DMS153 treated with DMSO at 0.1 percent for 48 hours (cell line): ENCODE measurements at regions not wholly inside any gene's neighbourhood (a gene's known extent, or its start where the extent isn't known, plus 50 kb on each side); places are given as distances from the start of the nearest gene placed in this dataset.
"Not testable (repeated sequence)": the region's sequence is repeated elsewhere in the genome, so short reads cannot be mapped to it uniquely, and the experiment has no call there.

Source experiments
- DNase-seq: peaks from one replicate; lab custom pipeline; 2025; ENCODE audit not compliant: unreplicated experiment; lab: John Stamatoyannopoulos, UW

DNA sequence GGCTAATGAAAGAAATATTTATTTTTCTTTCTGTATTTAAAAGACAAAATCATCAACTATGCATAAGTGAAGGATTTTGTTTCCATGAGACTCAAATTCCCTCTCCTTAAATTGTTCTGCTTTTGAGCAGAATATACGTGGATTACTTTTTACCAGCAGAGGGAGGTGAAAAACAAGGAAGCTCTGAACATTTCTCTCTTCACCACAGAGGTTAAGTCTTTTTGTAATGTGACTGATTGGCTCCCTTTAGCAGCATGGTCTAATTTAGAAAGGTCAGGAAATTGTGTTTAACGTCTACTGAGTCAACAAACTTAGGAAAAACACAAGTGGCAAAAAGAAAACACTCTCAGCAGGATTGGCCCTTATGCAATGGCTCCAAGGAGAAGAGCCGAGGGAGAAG is 55.1 kb upstream of the F9 start:
- no peak for DNase-seq

DNA sequence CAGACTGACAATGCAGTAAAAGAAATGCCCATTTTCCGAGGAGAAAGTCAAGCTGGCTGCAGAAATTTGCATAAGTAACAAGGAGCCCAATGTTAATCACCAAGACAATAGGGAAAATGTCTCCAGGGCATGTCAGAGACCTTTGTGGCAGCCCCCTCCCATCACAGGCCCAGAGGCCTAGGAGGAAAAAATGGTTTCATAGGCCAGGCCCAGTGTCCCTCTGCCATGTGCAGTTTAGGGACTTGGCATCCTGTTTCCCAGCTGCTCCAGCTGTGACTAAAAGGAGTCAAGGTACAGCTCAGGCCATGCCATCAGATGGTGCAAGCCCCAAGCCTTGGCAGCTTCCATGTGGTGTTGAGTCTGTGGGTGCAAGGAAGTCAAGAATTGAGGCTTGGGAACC is 68.6 kb upstream of the F9 start:
- DNase-seq = not testable (repeated sequence)

DNA sequence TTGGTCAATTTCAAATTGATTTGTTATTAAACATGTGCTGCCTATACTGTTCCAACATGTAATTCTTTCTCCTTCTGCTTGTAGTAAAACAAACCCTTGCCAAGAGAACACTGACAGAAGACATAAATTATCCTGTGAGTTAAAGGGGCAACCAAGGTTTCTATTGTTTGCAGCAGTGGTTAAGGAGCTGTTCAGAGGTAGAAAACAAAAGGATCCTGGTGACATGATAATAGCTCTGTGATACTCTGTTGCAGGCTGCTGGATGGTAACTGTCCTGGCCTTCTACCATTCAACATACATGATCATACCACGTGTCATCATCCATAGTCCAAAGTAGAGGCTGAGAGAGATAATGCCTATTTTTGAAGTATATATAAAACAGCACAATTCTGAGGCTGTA is 75.8 kb upstream of the F9 start:
- no peak for DNase-seq

DNA sequence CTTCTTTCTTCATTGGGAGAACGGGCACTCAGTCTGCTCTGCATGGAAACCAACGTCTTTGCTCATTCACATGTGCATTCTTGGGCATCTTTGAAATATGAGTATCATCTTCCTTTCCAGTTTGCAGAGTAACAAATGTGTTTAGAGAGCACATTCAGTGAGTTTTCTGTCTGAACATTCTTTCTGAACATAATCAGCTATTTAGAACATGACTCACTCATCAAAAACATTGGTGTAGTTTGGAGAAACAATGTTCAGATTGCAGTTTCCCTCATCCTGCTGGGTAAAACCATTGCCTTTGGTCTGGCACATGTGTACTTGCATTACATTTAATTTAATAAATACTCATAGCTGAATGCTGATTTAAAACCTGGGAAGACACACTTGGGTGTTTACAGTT is 81.5 kb upstream of the F9 start:
- no peak for DNase-seq

DNA sequence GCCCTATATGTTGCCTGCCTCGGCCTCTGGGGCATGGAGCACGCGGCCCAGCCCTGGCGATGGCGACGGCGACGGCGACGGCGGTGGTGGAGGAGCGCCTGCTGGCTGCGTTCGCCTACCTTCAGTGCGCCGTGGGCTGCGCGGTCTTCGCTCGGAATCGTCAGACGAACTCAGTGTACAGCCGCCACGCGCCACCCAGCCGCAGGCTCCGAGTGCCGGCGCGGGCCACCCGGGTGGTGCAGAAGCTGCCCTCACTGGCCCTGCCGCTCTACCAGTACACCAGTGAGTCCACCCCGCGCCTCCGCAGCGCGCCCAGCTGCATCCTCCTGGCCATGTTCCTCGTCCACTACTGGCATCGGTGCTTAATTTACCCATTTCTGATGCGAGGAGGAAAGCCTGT is 83.7 kb upstream of the F9 start:
- DNase-seq = no peak

DNA sequence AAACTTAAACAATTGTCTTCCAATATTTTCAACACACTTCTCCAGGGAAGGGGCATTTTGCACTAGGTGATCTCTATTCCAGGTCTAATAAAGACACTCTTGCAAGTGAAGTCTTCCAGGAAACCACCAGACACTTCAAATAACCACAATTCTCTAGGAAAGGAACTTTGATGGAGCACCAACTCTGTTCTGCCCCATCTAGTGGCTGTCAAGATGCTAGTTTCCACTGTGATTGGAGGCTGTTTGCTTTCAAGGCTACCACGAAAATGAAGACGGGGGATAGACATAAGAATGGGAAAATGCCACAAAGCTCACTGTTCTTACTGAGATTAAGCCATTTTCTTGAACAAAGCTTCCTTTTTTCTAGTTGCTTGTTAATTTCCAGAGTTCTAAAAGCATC is 100.6 kb upstream of the F9 start:
- DNase-seq = no peak

DNA sequence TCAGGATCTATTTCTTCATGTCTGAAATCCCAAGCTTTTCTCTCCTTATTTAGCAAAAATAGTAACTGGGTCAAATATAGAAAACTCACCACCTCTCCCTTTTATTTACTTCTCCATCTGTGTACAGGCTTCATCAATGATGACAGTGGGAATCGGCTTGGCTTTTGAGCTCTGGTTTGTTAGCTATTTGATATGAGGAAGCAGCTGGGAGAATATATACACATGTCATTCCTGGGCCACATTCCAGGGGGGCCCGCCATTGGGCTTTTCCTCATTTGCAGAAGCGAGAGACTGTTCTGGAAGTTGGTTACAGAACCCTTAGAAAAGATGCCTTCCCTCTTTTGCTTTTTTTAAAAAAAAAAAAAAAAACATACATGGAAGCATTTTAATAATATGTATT is 107.4 kb upstream of the F9 start:
- no peak for DNase-seq

DNA sequence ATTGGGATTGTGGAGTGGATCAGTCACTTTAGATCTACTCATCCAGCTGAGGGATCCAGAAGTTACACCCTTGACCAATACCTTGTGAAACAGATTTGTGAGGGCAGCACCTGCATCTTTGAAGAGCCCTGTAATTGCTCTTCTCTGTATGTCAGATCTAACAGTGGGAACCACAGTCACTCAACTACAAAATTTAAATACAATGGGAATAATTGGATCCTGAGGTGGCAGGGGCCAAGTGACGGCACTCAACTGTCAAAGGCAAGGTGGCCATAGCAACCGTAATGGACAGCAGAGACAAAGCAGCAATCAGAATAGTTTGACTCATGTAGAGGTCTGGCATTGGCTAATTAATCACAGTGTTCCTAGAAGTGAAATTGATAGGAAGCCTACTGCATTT is 132.3 kb upstream of the F9 start:
- not testable (repeated sequence) for DNase-seq

DNA sequence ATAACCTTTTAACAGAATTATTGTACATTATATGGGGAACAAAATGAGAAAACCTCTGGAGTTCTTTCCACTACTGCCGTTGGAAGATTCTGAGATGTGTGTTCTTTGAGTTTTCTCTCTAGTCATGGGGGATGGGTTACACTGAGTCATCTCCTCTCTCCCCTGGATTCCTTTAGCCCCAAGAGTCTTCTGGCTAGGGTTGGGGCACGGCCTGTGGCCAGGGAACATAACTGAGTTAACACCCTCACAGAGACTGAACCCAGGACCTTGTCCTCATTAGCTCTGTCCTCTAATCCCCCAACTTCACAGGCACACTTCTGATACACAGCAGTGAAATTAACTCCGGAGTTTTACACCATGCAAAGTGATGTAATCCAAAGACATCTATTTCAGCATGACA is 142.3 kb upstream of the F9 start:
- DNase-seq = no peak

DNA sequence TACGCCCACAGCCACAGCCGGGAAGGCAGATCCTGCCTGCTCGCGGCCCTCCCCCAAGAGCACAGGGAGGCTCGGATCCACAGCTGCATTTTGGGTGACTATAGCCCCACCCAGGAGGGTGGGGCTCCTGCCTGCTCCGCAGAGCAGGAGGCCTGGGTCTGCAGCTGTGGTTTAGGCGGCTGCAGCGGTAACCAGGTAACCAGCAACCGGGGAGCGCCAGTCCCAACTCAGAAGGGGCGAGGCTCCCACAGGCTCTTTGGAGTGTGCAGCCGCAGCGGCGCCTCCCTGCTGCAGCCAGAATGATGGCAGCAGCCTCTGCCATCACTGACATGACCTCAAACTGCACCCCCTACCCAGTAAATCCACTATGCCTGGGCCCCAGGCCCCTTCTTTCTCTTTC is 148.0 kb upstream of the F9 start:
- DNase-seq = no peak

DNA sequence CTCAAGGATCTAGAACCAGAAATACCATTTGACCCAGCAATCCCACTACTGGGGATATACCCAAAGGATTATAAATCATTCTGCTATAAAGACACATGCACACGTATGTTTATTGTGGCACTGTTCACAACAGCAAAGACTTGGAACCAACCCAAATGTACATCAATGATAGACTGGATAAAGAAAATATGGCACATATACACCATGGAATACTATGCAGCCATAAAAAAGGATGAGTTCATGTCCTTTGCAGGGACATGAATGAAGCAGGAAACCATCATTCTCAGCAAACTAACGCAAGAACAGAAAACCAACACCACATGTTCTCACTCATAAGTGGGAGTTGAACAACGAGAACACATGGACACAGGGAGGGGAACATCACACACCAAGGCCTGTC is 154.0 kb upstream of the F9 start:
- DNase-seq = not testable (repeated sequence)

DNA sequence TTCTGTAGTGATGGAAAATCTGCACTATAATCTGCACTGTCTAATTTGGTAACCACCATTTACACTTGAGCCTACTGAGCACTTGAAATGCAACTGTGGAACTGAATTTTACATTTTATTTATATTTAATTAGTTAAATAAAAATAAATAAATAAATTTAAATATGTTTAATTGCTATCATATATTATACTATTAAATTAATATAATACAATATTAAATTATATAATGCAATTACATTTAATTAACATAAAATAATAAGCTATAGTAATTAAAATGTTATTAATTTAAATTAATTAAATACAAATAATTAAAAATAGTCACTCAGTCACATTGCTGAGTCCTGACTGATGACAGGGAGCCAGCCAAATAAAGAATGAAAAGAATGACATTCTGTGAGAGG is 170.2 kb upstream of the F9 start:
- no peak for DNase-seq

DNA sequence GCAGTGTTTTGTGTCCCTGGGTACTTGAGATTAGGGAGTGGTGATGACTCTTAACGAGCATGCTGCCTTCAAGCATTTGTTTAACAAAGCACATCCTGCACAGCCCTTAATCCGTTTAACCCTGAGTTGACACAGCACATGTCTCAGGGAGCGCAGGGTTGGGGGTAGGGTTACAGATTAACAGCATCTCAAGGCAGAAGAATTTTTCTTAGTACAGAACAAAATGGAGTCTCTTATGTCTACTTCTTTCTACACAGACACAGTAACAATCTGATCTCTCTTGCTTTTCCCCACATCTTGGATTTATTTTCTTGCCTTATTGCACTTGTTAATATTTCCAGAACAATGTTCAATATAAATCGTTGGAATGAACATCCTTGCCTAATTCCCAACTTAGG is 187.9 kb upstream of the F9 start:
- DNase-seq = not testable (repeated sequence)

DNA sequence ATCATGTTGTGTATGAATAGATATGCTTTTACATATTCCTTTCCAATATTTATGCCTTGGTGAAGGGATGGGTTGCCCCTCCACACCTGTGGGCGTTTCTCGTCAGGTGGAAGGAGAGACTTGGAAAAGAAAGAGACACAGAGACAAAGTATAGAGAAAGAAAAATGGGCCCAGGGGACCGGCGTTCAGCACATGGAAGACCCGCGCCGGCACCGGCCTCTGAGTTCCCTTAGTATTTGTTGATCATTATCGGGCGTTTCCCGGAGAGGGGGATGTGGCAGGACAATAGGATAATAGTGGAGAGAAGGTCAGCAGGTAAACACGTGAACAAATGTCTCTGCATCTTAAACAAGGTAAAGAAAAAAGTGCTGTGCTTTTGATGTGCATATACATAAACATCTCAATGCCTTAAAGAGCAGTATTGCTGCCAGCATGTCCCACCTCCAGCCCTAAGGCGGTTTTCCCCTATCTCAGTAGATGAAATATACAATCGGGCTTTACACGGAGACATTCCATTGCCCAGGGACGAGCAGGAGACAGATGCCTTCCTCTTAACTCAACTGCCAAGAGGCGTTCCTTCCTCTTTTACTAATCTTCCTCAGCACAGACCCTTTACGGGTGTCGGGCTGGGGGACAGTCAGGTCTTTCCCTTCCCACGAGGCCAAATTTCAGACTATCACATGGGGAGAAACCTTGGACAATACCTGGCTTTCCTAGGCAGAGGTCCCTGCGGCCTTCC is 188.5 kb upstream of the F9 start:
- not testable (repeated sequence) for DNase-seq

DNA sequence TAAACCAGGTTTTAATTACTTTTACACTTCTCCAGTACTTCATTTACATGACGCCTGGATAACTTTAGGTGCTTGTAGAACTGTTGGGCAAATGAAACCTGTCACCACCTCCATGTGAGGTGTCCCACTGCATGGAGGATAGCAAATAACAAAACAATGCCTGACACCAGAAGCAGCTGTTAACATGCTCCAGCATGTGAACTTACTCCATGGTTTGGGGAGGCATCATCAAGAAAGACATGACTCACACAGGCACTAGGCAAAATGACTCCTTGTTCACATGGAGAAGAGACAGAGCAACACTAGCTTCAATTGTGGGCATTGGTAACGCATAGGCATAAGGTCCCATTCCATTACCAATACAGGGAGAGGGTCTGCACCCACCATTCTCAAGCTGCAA is 198.1 kb upstream of the F9 start:
- DNase-seq = no peak

DNA sequence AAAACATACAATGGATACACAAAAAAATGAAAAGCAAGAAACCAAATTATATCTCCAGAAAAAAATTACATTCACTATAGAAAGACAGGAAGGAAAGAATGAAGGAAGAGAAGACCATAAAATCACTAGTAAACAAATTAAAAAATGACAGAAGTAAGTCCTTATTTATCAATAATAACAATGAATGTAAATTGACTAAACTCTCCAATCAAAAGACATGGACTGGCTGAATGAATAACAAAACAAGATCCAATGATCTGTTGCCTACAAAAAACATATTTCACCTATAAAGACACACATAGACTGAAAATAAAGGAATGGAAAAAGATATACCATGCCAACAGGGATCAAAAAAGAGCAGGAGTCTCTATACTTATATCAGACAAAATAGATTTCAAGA is 203.2 kb upstream of the F9 start:
- no peak for DNase-seq

DNA sequence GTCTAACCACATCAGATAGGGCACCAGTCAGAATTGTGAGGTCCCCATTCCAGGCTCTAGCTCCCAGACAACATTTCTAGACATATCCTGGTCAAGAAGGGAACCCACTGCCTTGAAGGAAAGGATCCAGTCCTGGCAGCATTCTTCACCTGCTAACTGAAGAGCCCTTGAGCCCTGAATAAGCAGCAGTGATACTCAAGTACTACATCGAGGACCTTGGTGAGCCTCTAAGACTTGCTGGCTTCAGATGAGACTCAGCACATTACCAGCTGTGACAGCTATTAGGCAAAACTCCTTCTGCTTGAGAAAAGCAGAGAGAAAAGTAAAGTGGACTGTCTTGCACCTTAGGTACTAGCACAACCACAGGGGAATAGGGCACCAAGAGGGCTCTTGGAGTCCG is 205.8 kb upstream of the F9 start:
- DNase-seq = no peak

DNA sequence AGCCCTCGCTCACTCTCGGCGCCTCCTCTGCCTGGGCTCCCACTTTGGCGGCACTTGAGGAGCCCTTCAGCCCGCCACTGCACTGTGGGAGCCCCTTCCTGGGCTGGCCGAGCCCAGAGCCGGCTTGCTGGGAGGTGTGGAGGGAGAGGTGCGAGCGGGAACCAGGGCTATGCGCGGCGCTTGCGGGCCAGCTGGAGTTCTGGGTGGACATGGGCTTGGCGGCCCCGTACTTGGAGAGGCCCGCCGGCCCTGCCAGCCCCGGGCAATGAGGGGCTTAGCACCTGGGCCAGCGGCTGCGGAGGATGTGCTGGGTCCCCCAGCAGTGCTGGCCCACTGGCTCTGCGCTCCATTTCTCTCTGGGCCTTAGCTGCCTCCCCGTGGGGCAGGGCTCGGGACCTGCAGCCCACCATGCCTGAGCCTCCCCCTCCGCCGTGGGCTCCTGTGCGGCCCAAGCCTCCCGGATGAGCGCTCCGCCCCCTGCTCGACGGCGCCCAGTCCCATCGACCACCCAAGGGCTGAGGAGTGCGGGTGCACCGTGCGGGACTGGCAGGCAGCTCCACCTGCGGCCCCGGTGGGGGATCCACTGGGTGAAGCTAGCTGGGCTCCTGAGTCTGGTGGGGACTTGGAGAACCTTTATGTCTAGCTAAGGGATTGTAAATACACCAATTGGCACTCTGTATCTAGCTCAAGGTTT is 209.7 kb upstream of the F9 start:
- DNase-seq = not testable (repeated sequence)

DNA sequence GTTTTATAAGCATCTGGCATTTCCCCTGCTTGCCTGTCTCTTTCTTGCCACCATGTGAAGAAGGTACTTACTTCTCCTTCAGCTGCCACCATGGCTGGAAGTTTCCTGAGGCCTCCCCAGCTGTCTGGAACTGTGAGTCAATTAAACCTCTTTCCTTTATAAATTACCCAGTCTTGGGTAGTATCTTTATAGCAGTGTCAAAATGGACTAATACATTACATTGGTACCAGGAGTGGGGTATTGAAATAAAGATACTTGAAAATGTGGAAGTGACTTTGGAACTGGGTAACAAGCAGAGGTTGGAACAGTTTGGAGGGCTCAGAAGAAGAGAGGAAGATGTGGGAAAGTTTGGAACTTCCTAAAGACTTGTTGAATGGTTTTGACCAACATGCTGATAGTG is 223.9 kb upstream of the F9 start:
- not testable (repeated sequence) for DNase-seq

DNA sequence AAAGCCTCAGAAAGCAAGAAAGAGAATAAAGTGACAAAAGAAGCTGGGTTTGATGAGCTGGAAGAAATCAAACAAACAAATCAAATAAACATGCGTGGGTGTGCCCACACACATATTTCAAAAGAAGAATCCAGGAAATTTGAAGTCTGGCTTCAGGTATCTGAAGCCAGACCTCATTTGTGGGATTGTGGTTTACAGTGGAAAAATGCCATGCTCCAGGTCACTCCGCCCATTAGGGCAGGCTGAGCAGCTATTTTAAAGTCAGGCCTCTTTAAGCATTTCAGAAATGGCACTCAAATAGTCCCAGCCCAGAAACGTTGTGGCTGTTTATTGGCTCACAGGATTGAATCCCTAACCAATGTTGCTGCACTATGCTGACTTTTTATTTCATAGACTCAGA is 226.1 kb upstream of the F9 start:
- no peak for DNase-seq

DNA sequence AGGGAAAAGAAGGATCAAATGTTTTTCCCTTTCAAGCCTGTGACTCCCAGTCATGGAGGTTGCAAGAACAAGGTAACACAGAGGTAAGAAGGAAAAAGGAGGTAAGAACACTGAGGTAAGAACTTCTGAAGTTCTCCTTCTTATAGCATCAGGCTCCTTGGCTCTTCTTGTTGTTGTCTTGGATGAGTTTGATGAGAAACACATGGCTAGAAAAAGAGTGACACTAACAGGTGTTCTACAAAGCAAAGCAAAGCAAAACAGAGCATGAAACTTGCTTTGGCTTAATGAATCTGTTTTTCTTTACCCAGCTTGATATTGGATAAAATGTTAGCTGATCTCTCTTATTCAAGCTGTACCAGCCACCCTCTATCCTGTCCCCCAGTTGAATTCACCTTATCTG is 231.2 kb upstream of the F9 start:
- DNase-seq = no peak

DNA sequence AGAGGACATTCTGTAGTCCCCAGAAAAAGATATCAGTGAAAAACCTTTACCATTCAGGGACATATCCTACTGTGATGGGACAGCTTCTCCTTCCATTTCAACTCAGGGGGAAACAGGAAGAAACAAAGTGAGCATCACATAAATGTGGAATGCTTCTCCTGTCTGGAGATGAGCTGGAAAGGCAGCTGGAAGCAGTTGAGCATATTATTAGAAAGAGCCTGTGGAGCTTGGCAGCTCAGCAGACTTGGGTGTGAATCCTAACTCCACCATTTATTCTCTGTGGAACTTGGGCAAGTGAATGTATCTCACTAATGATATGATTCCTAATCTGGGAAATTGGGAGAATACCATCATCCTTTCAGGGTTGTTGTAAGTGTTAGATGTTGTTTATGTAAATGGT is 232.1 kb upstream of the F9 start:
- no peak for DNase-seq

DNA sequence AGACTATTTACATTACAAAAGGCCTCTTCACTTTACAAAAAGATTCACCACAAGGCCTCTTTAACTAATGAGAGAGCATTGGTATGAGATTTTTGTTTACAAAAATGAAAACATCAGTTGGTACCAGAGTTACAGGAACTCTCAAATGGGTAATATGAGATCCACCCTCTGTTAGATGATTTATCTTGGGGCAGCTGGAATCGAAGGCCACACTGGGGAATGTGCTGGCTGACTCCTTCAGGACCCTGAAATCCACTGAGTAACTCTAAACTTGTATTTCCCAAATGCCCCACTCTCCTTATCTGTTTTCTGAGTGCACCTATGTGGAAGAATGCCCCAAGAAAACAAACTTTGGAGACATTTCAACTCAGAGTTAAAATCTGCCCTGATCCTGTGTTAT is 232.9 kb upstream of the F9 start:
- DNase-seq = no peak
